ENCODE measurements at regions not wholly inside any gene's neighbourhood (a gene's known extent, or its start where the extent isn't known, plus 50 kb on each side); places are given as distances from the start of the nearest gene placed in this dataset.
"Not testable (repeated sequence)": the region's sequence is repeated elsewhere in the genome, so short reads cannot be mapped to it uniquely, and the experiment has no call there.

GRCh38 chr6:93183531-93183972 is 235.8 kb downstream of the EPHA7 start:
- intact Hi-C loops (cut with DNase I) = no loop called here
- Histone ChIP-seq H3K27me3 (no peaks in the 10 kb centered on the region), H3K9me3 (no peaks in the 10 kb centered on the region), H3K4me3 (replicated peaks in 1 of 3) (no peak overlapping the region), H3K27ac (no peak overlapping the region), H3K36me3 (no peaks in the 10 kb centered on the region), H3K4me1 (no peaks in the 10 kb centered on the region)
- DNase-seq = no peak
- no peak for TF ChIP-seq CTCF (IDR thresholded peaks at IDR 0.05)
- WGBS, 2 donors = 29 to 38% methylated on average over 3 of the region's 3 CpGs

DNA sequence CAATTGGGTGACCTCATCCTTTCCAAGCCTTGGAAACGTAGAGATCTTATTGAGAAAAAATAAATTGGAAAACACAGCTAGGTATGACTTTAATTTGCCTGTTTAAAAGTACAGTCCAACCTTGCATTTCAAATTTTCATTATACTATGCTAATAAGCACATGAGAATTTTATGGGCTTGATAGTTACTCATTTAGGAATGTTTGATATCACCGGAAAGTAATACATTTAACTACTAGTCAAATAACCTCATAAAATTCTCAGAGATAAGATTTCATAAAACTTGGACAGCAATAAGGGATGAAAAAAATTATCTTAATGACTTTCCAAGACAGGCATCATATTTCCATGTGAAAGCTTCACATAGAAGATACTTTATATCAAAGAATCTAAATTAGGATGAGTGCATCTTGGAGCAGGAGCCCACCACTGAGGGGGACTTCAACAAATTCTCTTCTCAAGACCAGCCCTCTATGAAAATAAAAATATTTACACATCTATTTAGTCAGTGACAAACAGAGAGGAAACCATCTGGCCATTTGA is 236.3 kb downstream of the EPHA7 start:
- H3K4me1 ChIP-seq = no peaks in the 10 kb centered on the region
- no peak for TF ChIP-seq CTCF (IDR thresholded peaks at IDR 0.05)
- no peak for TF ChIP-seq POLR2A (IDR thresholded peaks at IDR 0.05)
- no peak for DNase-seq
- H3K9me3 ChIP-seq = no peaks in the 10 kb centered on the region
- no peaks in the 10 kb centered on the region for H3K27me3 ChIP-seq
- H3K36me3 ChIP-seq = no peaks in the 10 kb centered on the region
- WGBS, 2 donors = 66 to 78% methylated on average over 2 of the region's 2 CpGs
- no peak overlapping the region for H3K27ac ChIP-seq
- intact Hi-C loops (cut with DNase I) = no loop called here
- no peak overlapping the region for H3K4me3 ChIP-seq (replicated peaks in 1 of 3)

DNA sequence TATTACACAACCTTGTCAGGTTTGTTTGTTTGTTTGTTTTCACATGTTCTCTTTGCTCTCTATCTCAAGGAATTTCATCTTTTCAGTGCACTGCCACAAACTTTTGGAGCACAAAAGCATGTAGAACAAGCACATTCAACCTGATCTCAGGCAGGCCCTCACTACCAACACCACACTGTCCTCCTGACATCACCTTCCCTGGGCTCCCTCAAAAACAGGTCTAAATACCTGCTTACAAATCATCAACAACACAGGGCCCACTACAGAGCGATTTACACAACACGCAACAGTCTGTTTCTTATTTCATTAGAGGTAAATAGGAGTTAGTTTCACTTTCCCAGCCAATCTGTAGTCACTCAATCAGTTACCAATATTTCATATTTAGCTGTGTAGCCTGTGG is 241.4 kb downstream of the EPHA7 start:
- WGBS, 2 donors = 92 to 98% methylated on average over 2 of the region's 2 CpGs
- no peak overlapping the region for H3K27ac ChIP-seq
- TF ChIP-seq CTCF (IDR thresholded peaks at IDR 0.05) (no peak), POLR2A (IDR thresholded peaks at IDR 0.05) (no peak)
- no peaks in the 10 kb centered on the region for H3K27me3 ChIP-seq
- DNase-seq = no peak
- no peaks in the 10 kb centered on the region for H3K36me3 ChIP-seq
- no peaks in the 10 kb centered on the region for H3K4me1 ChIP-seq
- intact Hi-C loops (cut with DNase I) = no loop called here
- no peak overlapping the region for H3K4me3 ChIP-seq (replicated peaks in 1 of 3)
- H3K9me3 ChIP-seq = no peaks in the 10 kb centered on the region

GRCh38 chr6:93177438-93177837 is 241.9 kb downstream of the EPHA7 start:
- Histone ChIP-seq H3K36me3 (no peaks in the 10 kb centered on the region), H3K4me1 (no peaks in the 10 kb centered on the region), H3K9me3 (no peaks in the 10 kb centered on the region), H3K27ac (no peak overlapping the region), H3K4me3 (replicated peaks in 1 of 3) (no peak overlapping the region), H3K27me3 (no peaks in the 10 kb centered on the region)
- no peak for TF ChIP-seq POLR2A (IDR thresholded peaks at IDR 0.05)
- TF ChIP-seq CTCF (IDR thresholded peaks at IDR 0.05) = no peak
- 75 to 81% methylated on average over 3 of the region's 3 CpGs for WGBS, 2 donors
- intact Hi-C loops (cut with DNase I) = no loop called here
- no peak for DNase-seq

DNA sequence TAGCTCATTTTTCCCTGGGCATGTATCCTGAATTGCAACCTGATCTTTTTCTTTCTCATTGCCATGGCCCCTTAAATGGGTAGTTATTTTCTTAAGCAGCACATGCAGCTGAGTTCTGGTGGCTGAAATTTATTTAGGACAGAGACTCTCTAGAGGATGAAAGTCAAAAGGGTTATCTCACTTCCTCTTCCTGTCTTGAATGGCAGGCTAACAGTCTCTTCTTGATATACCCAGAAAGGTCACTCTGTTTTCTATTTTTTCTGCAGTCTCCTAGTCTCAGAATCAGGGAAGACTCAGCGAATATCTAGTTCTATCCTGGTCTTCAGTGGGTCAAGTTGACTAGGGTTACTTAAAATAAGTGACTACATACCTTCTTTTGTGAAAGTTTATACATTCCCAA is 243.3 kb downstream of the EPHA7 start:
- Histone ChIP-seq H3K27ac (no peak overlapping the region), H3K36me3 (no peaks in the 10 kb centered on the region), H3K4me1 (no peaks in the 10 kb centered on the region), H3K27me3 (no peaks in the 10 kb centered on the region), H3K4me3 (replicated peaks in 1 of 3) (no peak overlapping the region), H3K9me3 (no peaks in the 10 kb centered on the region)
- no peak for TF ChIP-seq POLR2A (IDR thresholded peaks at IDR 0.05)
- no peak for TF ChIP-seq CTCF (IDR thresholded peaks at IDR 0.05)
- WGBS, 2 donors = 61 to 81% methylated on average over 1 of the region's 1 CpG
- intact Hi-C loops (cut with DNase I) = no loop called here
- DNase-seq = no peak

DNA sequence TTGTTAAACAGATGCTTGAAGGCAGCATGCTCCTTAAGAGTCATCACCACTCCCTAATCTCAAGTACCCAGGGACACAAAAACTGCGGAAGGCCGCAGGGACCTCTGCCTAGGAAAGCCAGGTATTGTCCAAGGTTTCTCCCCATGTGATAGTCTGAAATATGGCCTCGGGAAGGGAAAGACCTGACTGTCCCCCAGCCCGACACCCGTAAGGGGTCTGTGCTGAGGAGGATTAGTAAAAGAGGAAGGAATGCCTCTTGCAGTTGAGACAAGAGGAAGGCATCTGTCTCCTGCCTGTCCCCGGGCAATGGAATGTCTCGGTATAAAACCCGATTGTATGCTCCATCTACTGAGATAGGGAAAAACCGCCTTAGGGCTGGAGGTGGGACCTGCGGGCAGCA is 245.8 kb downstream of the EPHA7 start:
- H3K27me3 ChIP-seq; H3K27ac ChIP-seq; H3K4me3 ChIP-seq (replicated peaks in 1 of 3); intact Hi-C loops (cut with DNase I); DNase-seq; H3K9me3 ChIP-seq; H3K4me1 ChIP-seq; H3K36me3 ChIP-seq: not testable (repeated sequence)
- WGBS, 2 donors = 64 to 89% methylated on average over 4 to 8 of the region's 10 CpGs

Data from thyroid gland (tissue), 4 donors.